GM12878 (cell line): ENCODE measurements at regions not wholly inside any gene's neighbourhood (a gene's known extent, or its start where the extent isn't known, plus 50 kb on each side); places are given as distances from the start of the nearest gene placed in this dataset.

ENCODE experiments used
- ATAC-seq: fragments of 200-7000 bp; cut with Tn5 transposase; 3 replicates; pipeline ENCODE4 v1.9.1; 2020; ENCODE audit warnings: mild to moderate bottlenecking, moderate library complexity
- BruUV-seq: library from RNA; stranded (reverse); fragments of 400-500 nt; replicated peaks from 2 replicates; lab custom pipeline; 2021; lab: Mats Ljungman, UMichigan
- CTCF ChIA-PET: fragments of 300-600 bp; sonication (Branson Sonifier 250); formaldehyde crosslinking; extraction: SDS; loops from one replicate; lab custom pipeline; 2021; ENCODE audit warnings: inconsistent platforms; lab: Yijun Ruan, JAX
- POLR2A ChIA-PET: fragments of 350-600 bp; formaldehyde crosslinking; extraction: SDS; loops from one replicate; lab custom pipeline; 2021; ENCODE audit warnings: inconsistent platforms; lab: Charles Lee
- RAD21 ChIA-PET: fragments of 300-600 bp; sonication (Branson Sonifier 250); formaldehyde crosslinking; loops from one replicate; lab custom pipeline; 2023; ENCODE audit warnings: antibody characterized with exemption; ENCODE audit not compliant: unreplicated experiment; lab: Charles Lee
- SMC1A ChIA-PET: fragments of 300-600 bp; sonication (Branson Sonifier 250); formaldehyde crosslinking; loops from one replicate; lab custom pipeline; 2023; ENCODE audit not compliant: unreplicated experiment, uncharacterized antibody; lab: Charles Lee
- DNase-seq: peaks from one replicate; pipeline ENCODE4 v3.0.0-alpha.2; 2011; ENCODE audit warnings: low read depth, low spot score
- FAIRE-seq: peaks from 3 replicates; lab custom pipeline; 2011; peaks lifted over from hg19 to GRCh38; lab: Jason Lieb, UNC
- H2AFZ ChIP-seq: 2 replicates; pipeline ENCODE4 v1.6.0; 2011; ENCODE audit warnings: low read depth, low read length, control low read depth; ENCODE audit not compliant: control insufficient read depth
- H3K27ac ChIP-seq: 2 replicates; pipeline ENCODE4 v1.5.1; 2011; ENCODE audit warnings: control low read depth; ENCODE audit not compliant: control insufficient read depth, insufficient read depth
- H3K27me3 ChIP-seq, 2 experiments: replicated peaks in 1 of 2; 2 replicates each; pipeline versions ENCODE4 v1.6.0 to v1.6.1; 2011; ENCODE audit warnings: low read length in 1 of 2; ENCODE audit not compliant: control insufficient read depth in 2 of 2, insufficient read depth in 2 of 2
- H3K36me3 ChIP-seq, 2 experiments: 2 replicates each; pipeline ENCODE4 v1.5.1; 2011; ENCODE audit warnings: low read length in 1 of 2; ENCODE audit not compliant: control insufficient read depth in 2 of 2, insufficient read depth in 2 of 2
- H3K4me1 ChIP-seq: 2 replicates; pipeline ENCODE4 v1.6.1; 2011; ENCODE audit warnings: mild to moderate bottlenecking, low read length, moderate library complexity, mixed read lengths; ENCODE audit not compliant: control insufficient read depth, insufficient read depth
- H3K4me2 ChIP-seq: 2 replicates; pipeline ENCODE4 v1.6.0; 2011; ENCODE audit warnings: control low read depth; ENCODE audit not compliant: control insufficient read depth, insufficient read depth
- H3K4me3 ChIP-seq: fragments of 200-600 bp; sonication (generic); 2 replicates; pipeline ENCODE4 v1.5.1; 2016
- H3K79me2 ChIP-seq: 2 replicates; pipeline ENCODE4 v1.6.0; 2011; ENCODE audit warnings: low read length; ENCODE audit not compliant: control insufficient read depth, insufficient read depth
- H3K9ac ChIP-seq: 2 replicates; pipeline ENCODE4 v1.8.0; 2011; ENCODE audit warnings: low read length, control low read depth, mixed read lengths; ENCODE audit not compliant: control insufficient read depth, insufficient read depth
- H3K9me3 ChIP-seq: replicated peaks from 3 replicates; pipeline ENCODE4 v1.5.1; 2011; ENCODE audit warnings: mild to moderate bottlenecking, low read length; ENCODE audit not compliant: control insufficient read depth, insufficient read depth
- H4K20me1 ChIP-seq: 2 replicates; pipeline ENCODE4 v1.6.0; 2011; ENCODE audit not compliant: control insufficient read depth, insufficient read depth
- BCL3 ChIP-seq: IDR thresholded peaks from 2 replicates; pipeline ENCODE4 v1.6.1; 2011; ENCODE audit warnings: borderline replicate concordance, low read depth, mild to moderate bottlenecking, moderate library complexity, low read length; ENCODE audit not compliant: insufficient read depth, poor library complexity, severe bottlenecking
- CBX5 ChIP-seq: sonication (generic); IDR thresholded peaks from 2 replicates; pipeline ENCODE4 v1.6.1; 2016; ENCODE audit warnings: low read depth, moderate library complexity, mild to moderate bottlenecking, inconsistent platforms
- DPF2 ChIP-seq: fragments of 450-650 bp; IDR thresholded peaks from 2 replicates; pipeline ENCODE4 v1.6.1; 2017; ENCODE audit warnings: mild to moderate bottlenecking
- HDGF ChIP-seq: fragments of 450-650 bp; IDR thresholded peaks from 2 replicates; pipeline ENCODE4 v1.6.1; 2016; ENCODE audit warnings: antibody characterized with exemption
- NBN ChIP-seq: fragments of 450-650 bp; IDR thresholded peaks from 2 replicates; pipeline ENCODE4 v1.6.1; 2016
- NRF1 ChIP-seq: conservative IDR thresholded peaks from 2 replicates; pipeline ENCODE4 v1.6.1; 2011; ENCODE audit warnings: mild to moderate bottlenecking, low read depth, low read length, improper control_type of control experiment
- PAX5 ChIP-seq: IDR thresholded peaks from 2 replicates; pipeline ENCODE4 v1.6.1; 2011; ENCODE audit warnings: low read depth, low read length, borderline replicate concordance
- POLR2A ChIP-seq: IDR thresholded peaks from 2 replicates; pipeline ENCODE4 v1.6.1; 2011; ENCODE audit warnings: low read depth, mild to moderate bottlenecking, low read length
- RAD21 ChIP-seq: IDR thresholded peaks from 2 replicates; pipeline ENCODE4 v1.6.1; 2011; ENCODE audit warnings: mild to moderate bottlenecking, low read depth, low read length, moderate library complexity; ENCODE audit not compliant: insufficient read depth
- TCF12 ChIP-seq: IDR thresholded peaks from 2 replicates; pipeline ENCODE4 v1.6.1; 2011; ENCODE audit warnings: low read depth, mild to moderate bottlenecking, low read length
- ZBTB40 ChIP-seq: fragments of 450-650 bp; IDR thresholded peaks from 2 replicates; pipeline ENCODE4 v1.6.1; 2016; ENCODE audit warnings: mild to moderate bottlenecking, moderate library complexity, borderline replicate concordance
- ZNF274 ChIP-seq: IDR thresholded peaks from one replicate; pipeline ENCODE4 v1.8.0; 2011; ENCODE audit not compliant: insufficient read length, insufficient read depth
- ZSCAN29 ChIP-seq: fragments of 450-650 bp; IDR thresholded peaks from 2 replicates; pipeline ENCODE4 v1.6.1; 2017; ENCODE audit warnings: mild to moderate bottlenecking, moderate library complexity
- WGBS: methylation state at CpG from one replicate; pipeline ENCODE4 v1.1.6; 2016; ENCODE audit warnings: low lambda C conversion rate; ENCODE audit not compliant: insufficient replicate concordance, insufficient coverage; ENCODE audit errors: missing lambda C conversion rate; 5-methylcytosine and 5-hydroxymethylcytosine counted together
- in situ Hi-C: fragments of 300-500 bp; cut with MboI; formaldehyde crosslinking; loops from 9 replicates; pipeline ENCODE4 v1.14.3; 2018; ENCODE audit warnings: mixed read lengths
- intact Hi-C: fragments of 100-400 bp; cut with micrococcal nuclease; formaldehyde crosslinking; loops from one replicate; pipeline ENCODE4 v1.14.2; 2022; ENCODE audit not compliant: unreplicated experiment

DNA sequence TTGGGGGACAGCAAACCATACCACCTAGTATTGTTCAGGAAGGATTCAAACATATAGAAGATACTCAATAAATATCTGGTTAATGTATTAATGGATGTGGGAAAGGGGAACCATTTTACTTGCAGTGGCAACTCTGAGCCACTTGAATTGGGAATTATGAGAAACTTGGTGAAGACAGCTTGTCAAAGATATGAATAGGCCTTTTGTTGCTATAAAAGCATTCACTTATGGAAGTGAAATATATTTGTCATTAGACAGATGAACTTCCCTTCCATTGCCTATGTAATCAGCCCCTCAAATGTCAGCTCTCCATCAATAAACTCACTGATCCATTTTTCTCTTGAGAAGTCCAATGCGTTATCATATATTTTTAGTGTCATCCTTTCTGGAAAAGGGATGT lies 56.1 kb downstream of the GPR85 start:
- no TSS peak for BruUV-seq
- no peak for FAIRE-seq
- SMC1A ChIA-PET: no interaction called here

More for the DNA sequence above, 56.1 kb downstream of the GPR85 start:
- H3K27me3 ChIP-seq: no peaks in the 10 kb centered on the region
- DNase-seq: no peak
- TF ChIP-seq ZBTB40 (no peak), CBX5 (no peak), NRF1 (no peak), TCF12 (no peak), DPF2 (no peak), ZNF274 (no peak), HDGF (no peak), ZSCAN29 (no peak), PAX5 (no peak), NBN (no peak), BCL3 (no peak), RAD21 (no peak), POLR2A (no peak)
- TF ChIP-seq, all 136 proteins: peak for 0
- POLR2A ChIA-PET: no interaction called here
- intact Hi-C loops (loop anchor here (10.0 kb wide), 1 partner anchor 326 kb away; no protein-coding TSS in a partner anchor), in situ Hi-C loops (no loop called here)
- Histone ChIP-seq H3K4me2 (no peak overlapping the region), H3K36me3 (no peaks in the 10 kb centered on the region), H4K20me1 (no peaks in the 10 kb centered on the region), H2AFZ (no peak overlapping the region), H3K79me2 (no peaks in the 10 kb centered on the region), H3K9ac (no peak overlapping the region), H3K9me3 (no peaks in the 10 kb centered on the region), H3K27ac (no peak overlapping the region), H3K4me3 (no peak overlapping the region), H3K4me1 (no peaks in the 10 kb centered on the region)
- RAD21 ChIA-PET: no interaction called here
- 82% methylated on average over 1 of the region's 1 CpG for WGBS
- no peak for ATAC-seq
- CTCF ChIA-PET: no interaction called here
